Stimulated activated CD4-positive, alpha-beta T cell treated with anti-CD3 and anti-CD28 coated beads, Interleukin-15, amount 100 ng/mL, for 24 hours (primary cell): ENCODE measurements at regions not wholly inside any gene's neighbourhood (a gene's known extent, or its start where the extent isn't known, plus 50 kb on each side); places are given as distances from the start of the nearest gene placed in this dataset.
"Not testable (repeated sequence)": the region's sequence is repeated elsewhere in the genome, so short reads cannot be mapped to it uniquely, and the experiment has no call there.

Experiments used
- DNase-seq: peaks from one replicate; pipeline ENCODE4 v3.0.0-alpha.2; 2020

DNA sequence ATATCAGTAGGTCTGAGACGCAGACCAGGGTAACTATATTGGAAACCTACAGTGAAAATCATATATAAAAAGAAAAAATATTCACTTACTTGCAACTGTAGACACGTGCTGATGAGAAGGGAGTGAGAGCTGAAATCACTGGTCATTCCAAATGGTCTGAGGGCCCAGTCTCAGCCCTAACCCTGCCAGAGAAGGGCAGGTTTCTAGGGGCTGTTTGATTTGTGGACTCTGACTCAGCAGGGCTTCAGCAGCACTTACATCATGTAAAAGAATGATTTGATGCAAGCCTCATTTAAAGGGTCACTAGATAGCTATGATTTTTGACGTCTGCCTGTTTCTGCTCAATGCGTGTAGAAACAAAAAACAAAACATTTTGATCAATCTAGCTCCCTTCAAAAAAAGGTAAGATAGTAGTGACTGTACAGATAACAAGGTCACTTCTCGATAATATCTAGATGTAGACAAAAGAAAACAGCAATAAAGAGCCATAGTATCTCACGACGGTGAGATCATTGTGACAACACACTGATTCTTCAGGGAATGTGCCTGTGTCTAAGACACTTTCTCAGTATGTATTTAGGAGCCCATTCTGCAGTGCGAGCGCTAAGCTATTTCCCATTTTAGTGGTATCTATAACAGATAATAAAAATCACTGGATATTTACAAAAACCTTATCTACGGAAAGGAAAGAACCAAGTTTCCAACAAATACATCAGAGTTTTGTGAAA, 307.2 kb downstream of the HIVEP2 start:
- DNase-seq: no peak

DNA sequence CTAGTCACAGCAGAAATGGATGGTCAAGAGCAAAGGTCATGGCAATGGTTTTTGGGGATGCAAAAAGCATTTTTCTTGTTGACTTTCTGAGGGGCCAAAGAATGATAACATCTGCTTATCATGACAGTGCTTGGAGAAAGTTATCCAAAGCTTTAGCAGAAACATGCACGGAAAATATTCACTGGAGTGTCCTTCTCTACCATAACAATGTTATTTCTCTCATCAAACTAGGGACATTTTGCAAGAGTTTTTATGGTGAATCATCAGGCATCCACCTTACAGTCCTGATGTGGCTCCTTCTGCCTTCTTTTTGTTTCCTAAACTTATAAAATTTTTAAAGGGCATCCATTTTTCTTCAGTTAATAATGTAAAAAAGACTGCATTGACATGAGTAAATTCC, 302.3 kb downstream of the HIVEP2 start:
- no peak for DNase-seq

DNA sequence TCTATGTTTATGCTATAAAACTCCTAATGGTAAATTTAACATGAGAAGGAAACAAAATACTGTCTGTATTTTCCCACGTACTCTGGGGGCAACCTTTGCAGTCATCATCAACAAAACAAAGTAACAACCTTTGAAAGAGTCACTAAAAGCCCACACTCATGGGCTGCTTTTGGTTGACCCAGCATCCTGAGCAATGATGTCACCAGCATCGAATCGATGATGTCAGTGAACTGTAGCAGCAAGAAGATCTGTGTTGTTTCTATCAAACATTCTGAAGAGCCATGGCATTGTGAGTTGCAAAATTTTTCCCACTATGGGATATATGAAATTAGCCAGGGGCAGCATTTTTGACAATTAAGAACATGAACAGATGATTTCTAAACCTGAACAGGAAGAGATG, 300.1 kb downstream of the HIVEP2 start:
- DNase-seq: no peak

DNA sequence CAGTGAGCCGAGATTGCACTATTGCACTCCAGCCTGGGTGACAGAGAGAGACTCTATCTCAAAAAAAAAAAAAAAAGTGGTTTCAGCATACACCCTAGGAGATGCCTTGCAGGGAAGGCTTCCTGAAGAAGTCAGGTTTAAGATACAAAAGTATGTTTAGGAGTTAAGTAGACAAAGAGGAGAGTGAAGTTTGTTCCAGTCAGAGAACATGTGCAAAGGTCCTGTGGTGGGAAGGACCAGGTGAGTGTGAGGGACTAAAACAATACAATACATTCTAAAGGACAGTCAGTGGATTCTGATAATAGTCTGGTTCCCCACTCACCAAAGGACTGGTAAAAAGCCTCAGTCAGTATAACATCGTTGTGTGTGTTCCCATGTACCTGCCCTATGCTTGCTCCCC, 299.3 kb downstream of the HIVEP2 start:
- no peak for DNase-seq

DNA sequence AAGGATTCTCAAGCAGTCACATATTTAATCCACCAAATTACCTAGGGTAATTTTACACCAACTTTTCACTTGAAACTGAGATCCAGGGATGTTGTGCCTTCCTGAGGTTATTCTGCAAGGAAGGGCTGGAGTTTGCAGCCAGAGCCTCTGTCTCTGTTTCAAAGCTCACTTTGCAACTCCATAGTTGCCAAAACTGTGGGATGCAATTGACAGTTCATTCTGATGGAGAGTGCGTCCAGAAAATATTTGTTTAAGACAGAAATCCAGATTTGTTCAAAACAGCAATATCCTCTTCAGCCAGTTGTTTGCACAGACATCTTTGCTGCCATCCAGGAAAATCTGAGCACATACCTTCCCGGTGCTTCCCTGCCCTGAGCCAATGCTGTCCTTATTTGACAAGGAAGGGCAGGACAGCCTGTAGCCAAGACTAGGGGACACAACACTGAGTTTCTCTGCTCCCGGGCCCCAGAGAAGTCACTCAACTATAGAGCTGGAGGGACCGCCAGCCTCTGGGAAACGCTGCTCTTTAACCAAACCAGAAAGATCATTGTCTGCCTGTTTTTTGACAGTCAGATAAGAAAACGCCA, 297.4 kb downstream of the HIVEP2 start:
- no peak for DNase-seq

DNA sequence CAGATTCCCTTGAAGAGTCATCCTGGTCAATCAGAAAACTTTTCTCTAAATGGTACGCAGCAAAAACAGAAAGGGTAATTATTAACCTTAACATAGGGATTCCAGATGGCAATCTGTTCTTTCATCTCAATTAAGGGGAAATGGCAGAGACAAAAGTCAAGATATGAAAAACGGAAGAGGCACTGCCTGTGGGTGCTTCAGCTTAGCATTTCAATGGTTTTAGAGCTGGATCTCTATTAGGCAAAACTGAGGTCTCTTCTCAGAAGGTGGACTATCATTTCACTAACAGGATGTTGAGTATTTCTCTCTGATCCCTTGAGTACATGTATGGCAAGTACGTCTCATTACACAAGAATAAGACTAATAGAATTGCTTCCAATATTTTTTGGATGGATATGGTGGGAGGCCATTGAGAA, 296.9 kb downstream of the HIVEP2 start:
- DNase-seq: no peak

DNA sequence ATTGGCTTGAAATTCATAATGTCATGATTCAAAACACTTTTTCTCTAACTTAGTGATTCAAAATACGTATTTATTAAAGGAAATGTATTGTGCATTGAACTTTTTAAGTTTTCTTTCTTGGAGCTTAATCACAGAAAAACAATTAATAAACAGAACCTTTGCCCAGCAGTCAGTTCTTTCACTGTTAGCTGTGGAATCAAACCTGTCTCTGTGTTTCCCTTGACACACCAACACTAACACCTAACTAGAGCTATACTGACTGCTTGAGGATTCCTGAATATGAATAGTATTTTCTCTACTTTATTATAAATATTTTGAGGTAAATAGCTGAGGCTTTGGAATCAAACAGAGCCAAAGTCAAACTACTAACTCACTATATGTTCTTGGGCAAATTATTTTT, 296.4 kb downstream of the HIVEP2 start:
- DNase-seq: no peak

DNA sequence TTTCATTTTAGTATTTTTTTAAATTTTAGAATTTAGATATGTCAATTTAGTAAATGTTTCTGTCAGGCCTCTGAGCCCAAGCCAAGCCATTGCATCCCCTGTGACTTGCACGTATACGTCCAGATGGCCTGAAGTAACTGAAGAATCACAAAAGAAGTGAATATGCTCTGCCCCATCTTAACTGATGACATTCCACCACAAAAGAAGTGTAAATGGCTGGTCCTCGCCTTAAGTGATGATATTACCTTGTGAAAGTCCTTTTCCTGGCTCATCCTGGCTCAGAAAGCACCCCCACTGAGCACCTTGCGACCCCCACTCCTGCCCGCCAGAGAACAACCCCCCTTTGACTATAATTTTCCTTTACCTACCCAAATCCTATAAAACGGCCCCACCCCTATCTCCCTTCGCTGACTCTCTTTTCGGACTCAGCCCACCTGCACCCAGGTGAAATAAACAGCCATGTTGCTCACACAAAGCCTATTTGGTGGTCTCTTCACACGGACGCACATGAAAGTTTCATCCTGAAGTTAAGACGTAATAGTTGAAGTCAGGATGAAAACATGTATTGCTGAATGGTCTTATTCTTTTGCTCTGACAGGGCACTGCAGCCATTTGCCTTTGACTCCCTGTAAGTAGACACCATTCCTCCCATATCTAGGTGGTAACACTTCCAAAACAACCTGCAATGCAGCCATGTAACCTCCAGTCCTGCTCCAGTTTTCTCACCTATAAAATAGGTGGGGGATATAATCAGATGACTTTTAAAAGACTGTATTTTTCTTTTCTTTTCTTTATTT, 295.3 kb downstream of the HIVEP2 start:
- not testable (repeated sequence) for DNase-seq

DNA sequence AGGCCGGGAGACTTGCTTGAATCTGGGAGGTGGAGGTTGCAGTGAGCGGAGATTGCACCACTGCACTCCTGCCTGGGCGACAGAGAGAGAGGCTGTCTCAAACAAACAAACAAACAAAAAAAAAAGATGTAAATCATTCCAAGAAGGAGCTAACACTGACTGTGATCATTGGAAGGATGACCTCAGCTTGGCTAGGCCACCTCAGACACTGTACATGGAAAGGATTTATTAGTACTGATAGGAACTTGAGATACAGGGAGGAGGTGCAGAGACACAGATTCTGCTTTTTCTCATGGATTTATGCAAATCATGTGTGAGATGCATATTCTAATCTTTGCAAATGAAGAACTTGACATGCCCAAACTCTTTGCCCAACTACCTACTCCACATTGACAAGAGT, 293.6 kb downstream of the HIVEP2 start:
- DNase-seq: no peak

DNA sequence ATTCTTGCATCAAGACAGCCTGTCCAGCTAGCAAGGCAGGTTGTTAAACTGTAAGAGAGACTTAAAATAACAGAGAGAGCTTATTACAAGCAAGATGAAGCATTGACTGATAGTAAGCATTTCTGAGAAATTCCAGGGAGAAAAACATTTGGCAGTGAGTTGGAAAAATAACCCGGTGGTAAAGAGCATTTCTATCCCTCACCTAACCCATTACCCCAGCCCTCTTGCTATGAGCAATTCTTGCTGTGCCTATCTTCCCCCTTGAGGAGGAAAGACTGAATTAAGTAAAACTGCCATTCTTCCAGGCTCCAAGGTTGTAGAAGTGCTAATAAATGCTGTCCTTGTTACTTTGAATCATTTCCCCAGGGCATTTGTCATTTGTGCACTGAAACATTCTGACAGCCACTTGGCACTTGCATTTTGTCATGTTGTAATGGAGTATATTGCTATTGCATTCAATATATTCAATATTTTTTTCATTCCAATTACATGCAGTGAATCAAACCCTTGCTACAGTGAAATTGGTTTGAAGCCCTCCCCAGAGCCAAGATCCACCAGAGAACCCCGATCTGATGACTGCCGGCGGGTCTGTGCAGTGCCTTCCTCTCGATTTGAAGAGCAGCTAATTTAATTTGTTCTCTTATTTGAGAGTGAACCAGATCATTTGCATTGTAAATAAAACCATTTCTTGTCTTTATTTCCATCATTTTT, 291.1 kb downstream of the HIVEP2 start:
- no peak for DNase-seq

DNA sequence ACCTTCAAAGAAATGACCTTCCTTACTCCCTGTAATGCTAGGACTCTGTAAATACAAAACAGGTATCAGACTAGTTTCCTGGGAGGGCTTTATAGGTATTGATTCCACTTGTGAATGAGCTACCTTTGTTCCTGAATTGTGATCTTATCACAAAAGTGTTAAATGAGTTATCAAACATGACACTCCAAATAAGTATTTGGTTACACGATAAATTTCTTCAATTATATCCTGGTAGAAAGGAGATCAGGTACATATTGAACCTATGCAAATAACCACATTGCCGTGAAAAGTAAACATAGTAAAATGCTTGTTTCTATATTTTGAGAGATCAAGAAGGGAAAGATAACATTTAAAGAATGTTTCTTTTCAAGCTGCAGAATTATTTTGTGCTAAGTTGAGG, 285.3 kb downstream of the HIVEP2 start:
- DNase-seq: no peak

DNA sequence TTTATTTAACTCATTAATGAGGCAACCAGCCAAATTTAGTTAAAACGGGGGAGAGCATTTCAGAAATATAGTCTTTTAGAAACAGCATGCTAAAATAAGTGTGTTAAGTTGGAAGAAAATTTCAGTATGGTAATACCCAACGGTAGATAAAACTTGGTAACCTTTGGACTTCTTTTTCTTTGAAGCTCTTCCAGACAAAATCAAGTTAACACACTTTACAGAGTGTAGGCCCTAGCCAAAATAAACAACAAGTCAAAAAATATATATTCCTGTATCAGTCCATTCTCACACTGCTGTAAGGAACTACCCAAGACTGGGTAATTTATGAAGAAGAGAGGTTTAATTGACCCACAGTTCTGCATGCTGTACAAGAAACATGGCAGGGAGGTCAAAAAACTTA, 279.6 kb downstream of the HIVEP2 start:
- DNase-seq: no peak

DNA sequence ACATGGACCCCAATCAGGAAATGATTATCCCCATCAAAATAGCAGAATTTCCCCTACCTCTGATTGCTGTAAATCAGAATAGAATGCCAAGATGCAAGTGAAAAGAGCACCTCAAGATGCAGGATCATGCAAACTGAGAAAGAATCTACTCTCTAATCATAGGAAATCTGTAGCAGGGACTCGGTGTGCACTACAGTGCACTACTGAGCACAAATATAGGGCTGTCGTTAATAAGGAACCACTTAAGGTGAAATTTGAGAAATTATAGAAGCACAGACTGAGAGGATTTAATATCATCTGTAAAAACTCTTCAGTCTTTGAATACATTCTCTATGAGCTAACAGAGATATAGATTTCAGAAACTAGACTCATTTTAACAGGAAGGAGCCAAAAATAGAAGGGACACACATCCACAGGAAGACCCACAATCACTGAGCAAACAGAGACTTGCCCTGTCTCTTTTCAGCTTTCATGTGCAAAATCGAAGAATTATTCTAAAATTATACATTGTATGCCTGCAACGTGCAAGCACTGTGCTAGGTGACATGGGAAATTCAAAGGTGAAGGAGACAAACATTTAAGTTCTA, 278.3 kb downstream of the HIVEP2 start:
- DNase-seq: no peak

DNA sequence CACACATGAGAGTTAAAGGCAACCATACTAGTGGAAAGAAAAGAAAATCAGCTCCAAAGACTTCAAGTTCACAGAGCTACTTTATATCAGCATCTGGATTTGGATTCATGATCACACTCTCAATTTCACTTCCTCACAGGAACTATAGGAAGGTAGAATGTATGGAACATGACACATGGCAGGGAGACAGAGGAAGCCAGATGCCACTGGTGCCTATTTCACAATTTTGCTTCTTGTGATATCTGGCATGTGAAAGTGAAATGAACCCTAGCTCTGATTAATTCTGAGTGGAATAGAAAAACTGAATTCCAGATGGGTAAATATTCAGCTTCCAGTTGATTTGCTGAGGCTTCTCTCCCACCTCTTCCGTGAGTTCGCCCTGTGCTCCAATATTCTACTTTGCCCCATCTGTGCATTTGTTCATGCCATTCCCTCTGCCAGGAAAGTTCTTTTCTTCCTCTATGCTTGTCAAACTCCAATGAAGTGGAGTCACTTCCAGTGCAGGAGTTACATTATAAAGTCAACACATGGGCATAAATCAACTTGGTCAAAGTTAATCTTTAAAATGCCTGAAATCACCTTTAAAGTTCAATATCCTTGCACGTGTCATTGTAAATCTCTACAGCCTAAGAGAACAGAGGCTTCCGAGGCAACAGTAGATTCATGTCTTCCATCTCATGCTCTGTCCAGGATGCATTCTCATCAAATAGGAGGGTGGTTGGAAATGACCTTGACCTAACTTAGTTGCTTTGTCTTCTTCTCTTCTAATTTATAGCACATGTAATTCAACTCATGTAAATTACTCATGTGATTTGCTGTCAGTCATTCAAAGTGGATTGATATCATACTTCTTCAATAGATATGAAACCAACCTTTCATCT, 275.3 kb downstream of the HIVEP2 start:
- no peak for DNase-seq

DNA sequence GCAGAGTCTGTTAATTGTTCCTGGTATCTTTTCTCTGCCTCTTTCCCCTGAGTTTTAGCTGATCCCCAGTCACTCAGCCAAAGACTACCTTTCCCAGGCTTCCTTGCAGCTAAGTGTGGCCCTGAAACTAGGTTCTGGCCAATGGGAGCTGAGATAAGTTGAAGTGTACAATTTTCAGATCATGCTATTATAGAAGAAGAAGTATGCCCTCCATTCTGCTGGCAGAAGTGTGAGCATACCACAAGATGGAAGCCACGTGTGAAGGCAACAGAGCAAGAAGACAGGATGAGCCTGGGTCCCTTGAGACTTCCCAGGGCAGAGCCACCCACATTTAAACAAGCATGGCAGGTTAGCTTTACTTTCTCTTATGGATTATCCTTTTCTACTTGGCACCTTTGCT, 273.2 kb downstream of the HIVEP2 start:
- no peak for DNase-seq

DNA sequence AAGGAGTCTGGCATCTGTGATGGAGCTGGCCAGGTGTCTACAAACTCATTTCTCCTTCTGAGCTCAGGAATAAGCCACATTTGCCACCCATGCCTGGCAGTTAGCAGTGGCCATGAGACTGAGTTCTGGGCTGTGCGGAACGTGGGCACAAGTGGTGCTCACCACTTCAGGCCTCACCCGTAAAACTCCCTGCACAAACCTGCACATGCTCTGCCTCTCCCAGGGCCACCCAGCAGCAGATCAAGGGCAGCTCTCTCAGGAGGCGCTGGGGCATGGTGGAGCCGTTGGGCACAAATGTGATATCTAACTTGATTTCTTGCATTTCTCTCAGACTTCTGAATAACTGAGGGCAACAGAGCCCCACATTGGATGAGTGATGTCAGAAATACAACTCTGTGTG, 269.5 kb downstream of the HIVEP2 start:
- DNase-seq: no peak

DNA sequence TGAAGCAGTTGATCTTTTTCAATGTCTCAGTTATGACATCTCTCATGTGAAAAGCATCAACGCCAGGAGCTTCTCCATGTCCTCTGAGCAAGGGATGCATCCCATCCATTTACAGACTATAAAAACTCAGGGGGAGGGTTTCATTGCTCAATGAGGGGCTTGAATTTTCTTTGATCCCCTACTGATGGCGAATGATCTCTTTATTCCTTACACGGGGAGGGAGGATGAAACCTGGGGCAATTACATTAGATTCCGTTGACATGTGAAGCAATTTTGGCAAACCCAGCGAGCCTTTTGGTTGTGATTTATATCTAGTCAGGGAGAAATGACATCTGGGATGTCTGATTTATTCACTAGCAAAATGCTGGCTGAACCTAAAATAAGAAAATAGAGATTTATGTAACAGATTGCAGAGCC, 268.9 kb downstream of the HIVEP2 start:
- DNase-seq: no peak

DNA sequence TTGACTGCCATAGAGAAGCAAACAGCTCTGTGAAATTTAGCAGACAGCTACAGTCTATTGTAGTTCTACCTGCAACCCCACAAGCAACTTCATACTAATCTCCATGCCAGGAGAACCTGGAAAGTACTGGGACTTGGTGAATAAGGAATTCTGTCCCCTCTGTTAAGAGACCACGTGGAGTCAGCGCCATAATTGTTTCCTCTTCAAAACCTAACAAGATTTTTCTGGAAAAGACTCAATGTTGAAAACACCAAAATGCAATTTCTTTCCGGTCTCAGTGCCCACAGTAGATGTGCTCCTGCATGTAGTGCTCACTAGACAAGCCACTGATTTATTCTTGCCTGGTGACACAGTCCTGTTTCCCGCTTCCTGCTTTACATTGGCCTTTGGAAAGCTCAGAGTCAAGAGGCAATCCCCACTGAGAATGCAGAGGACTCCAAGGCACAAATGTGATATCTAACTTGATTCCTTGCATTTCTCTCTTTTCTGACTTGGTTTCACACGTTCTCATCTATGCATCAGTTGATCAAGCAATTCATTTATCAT, 268.3 kb downstream of the HIVEP2 start:
- DNase-seq: no peak

DNA sequence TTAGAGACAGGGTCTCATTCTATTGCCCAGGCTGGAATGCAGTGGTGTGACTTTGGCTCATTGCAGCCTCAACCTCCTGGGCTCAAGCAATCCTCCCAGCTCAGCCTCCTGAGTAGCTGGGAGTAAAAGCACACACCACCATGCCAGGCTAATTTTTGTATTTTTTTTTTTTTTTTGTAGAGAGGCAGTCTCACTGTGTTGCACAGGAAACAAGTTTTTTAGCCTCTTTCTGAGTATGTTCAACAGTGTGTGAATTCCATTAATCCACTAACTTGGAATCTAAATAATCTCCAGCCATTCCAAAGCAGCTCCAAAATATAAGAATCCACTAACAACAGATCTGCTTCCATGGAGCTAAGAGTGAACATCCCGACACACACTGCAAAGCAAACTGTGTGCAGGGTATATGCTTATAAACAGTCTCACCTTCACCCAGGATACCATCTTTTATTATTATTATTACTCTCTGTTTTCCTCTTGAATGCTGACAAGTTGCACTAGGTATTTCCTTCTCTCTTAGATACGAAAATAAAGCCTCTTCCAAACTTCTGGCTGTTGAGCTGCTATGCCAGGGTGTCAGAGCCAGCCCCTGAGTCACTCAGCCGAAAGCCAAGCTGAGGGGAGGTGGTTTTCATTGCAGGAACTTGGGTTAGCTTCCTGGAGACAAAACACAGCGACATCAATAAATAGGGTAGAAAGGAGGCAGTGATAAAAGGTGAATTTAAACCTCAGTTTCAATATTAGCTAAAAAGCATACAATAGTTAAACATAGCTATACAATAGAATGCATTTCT, 264.9 kb downstream of the HIVEP2 start:
- DNase-seq: peak; percentile 63

DNA sequence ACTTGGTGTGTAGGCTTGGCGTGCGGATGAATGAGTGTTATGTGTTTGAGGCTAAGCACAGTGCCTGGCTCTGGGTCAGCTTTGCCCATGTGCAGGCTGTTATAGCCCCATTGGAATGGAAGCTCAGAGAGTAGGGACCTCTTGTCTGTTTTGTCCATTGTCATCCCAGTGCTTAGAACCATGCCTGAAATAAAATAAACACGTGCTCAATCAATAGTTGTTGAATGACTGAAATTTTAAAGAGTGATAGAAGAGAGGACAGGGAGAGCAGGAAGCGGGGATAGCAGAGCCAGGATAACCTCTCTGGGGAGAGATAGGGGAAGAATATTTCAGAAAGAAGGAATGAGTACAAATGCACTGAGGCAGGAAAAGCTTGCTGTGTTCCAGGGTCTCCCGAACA, 263.9 kb downstream of the HIVEP2 start:
- DNase-seq: no peak

DNA sequence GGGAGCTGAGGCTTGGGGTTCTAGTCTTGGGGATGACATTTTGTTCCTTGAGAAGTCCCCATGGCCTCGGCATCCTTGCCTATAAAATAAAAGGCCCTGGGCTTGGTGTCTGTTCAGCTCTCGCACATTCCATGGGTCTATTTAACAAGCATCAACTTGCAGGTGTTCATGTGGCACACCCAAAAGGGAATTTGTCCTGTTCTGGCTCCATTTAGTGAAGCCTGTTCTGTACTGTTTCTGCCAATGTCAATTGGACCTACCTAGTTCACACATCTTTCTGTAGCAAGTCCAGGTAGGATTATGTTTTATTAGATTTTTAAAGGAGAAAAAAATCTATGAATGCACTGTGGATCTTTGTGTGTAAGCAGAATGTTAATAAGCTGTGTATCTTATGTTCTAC, 262.0 kb downstream of the HIVEP2 start:
- DNase-seq: no peak
